Activated gamma-delta T cell treated with Interleukin-2 at 50 U/mL for 16 hours (primary cell): ENCODE measurements at regions not wholly inside any gene's neighbourhood (a gene's known extent, or its start where the extent isn't known, plus 50 kb on each side); places are given as distances from the start of the nearest gene placed in this dataset.

Experiments
- DNase-seq: peaks from one replicate; pipeline ENCODE4 v3.0.0-alpha.2; 2020

DNA sequence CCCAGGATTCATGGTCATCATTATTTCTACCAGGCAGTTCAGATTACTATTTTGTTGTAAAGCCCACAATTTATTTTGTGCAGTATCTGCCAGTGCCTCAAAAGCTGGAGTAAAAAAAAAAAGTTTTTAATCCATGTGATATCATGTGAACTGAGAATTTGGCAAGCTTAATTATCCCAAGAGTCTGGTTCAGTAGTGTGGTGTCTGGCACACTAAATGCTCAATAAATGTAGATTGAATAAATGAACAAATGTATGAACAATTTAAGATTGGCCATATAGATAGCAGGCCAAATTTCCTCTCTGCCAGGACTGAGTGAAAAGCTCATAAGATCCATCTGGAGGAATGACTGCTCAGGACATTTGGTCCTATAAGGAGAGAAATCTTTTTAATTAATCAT lies 533.0 kb downstream of the TLE1 start:
- DNase-seq, result no peak

DNA sequence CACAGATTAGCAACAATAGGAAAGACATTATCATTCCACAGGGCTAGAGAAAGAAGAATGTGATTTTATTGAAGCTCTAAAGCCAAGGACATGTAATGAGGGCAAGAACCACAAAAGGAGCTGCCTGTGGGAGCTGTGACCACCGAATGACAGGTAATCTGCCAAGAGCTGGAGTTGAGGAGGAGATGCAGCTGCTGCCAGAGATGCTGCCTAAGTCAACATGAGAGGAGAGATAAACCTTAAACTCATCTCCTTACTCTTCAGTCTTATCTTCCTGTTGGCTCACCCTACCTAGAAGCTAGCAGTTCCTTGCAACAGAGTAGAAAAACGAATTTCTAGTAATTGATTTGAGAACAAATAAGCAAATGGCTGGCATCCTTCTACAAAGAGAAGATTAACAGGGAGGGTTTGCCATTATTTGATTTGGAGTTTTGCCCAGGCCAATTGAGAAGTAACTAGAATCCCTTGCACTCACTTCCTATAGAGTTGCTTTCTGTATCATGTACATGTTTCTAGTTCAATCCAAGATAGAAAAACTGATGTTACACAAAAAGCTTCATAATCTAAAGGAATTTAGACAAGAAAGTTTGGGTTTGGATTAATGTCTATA lies 539.2 kb downstream of the TLE1 start:
- DNase-seq, result no peak

DNA sequence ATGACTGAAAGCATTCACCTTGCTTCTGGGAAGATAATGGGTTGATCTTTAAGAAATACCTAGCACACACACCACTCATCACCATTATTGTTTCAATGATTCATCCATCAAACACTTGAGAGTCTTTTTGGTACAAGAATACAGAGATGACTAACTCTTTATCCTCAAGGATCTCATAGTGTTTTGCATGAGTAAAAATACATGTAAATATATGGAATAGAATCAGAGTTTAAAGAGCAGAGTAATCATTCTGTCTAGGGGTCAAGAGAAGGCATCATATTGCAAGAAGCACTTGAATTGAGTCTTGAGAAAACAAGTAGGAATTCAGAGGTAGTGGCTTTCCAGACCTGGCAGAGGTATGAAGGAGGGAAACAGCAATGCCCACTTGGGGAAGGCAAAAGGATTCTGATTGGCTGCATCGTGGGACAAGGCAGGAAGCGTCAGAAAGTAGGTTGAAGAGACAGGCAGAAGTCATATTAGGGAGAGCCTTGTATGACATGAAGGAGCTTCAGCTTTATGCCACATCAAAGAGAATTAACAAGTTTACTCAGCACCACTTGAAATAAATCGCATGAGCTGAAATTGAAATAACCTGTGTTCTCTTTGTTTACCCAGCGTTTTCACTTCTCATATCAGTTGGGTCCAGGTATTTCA lies 542.5 kb downstream of the TLE1 start:
- no peak for DNase-seq

DNA sequence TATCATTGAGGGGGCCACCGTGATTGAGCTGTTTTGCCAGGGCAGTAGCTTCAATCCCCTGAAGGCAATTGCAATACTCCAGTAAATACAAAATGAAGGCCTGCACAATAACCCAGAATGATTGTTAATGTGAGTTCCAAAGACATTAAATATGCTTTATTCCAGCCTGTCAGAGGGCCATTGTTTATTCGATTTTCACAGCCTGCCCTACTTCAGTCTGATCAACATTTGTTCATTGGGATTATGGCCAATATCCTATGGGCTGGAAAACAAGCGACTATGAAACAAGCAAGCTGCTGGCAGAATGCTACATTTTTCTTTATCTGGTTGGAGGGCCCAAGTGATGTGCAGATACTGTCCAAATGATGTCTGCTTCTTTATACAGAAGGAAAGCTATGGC lies 543.1 kb downstream of the TLE1 start:
- no peak for DNase-seq

DNA sequence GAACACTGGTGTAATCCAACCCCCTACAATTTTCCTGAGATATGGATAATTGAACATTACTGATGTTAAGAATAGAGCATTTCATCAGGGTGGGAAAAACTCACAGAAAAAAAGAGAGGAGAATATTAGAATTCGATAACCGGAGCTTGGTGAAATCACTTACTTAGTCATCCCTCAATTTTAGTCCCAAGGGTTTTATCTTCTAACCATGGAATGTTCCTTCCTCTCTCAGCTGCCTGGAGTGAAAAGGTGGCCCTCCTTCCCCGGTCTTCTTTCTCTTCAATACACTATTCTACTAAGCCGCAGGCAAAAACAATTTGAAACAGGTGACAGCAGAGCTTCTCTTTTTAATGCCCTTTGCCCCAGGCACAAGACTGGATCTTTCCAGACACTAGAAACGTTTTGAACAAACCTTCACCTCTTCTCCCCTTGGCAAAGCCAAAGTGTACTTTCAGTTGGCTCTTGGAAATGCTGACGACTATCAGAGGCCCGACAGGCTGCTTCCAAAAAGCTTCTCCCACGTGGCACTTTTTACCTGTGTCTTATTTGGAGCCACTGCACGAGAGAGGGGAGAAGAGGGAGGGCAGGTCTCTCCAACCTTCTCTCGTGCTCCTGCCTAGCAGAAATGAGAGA lies 543.9 kb downstream of the TLE1 start:
- DNase-seq, result no peak

DNA sequence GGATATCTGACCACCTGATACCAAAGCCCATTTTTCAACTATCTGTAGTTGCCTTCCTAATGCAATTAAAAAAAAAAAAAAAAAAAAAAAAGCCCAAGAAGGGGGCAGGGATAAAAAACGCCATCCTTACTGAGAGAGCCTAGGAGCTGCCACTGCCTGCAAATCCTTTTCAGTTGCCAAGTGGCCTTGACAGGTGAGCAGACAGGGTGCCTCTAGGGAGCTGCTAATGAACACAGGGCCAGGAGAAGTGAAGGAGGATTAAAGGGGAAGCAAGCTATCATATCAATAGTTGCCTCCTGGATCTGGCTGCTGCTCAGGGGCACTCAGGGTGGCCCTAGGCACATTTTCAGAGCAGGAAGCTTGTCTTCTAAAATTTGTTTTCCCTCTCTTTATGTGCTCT lies 547.4 kb downstream of the TLE1 start:
- DNase-seq, result no peak

DNA sequence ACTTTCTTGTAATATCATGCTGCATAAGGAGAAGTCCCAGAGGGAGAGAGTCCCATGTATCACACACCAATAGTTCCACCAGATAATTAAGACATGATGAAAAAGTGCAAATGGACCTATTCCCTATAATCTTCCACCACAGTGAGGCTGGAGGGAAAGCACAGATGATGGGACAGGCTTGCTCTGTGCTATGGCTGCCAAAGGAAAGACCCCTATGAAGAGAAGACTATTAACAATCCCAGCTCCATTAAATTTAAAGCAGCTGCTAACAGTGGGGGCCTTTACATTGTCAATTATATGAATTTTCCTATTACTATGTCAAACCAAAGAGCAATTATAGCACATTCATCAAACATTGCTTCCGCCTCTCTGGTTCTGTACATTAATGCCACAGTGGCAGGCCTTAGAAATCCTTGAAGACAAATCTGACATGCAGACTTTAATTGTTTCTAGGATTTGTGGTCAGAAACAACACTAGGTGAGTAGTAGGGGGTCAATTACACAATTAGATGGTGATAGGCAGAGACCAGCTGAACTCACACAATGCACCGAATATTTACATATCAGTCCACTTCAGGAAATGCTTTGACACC lies 551.3 kb downstream of the TLE1 start:
- DNase-seq, result no peak

DNA sequence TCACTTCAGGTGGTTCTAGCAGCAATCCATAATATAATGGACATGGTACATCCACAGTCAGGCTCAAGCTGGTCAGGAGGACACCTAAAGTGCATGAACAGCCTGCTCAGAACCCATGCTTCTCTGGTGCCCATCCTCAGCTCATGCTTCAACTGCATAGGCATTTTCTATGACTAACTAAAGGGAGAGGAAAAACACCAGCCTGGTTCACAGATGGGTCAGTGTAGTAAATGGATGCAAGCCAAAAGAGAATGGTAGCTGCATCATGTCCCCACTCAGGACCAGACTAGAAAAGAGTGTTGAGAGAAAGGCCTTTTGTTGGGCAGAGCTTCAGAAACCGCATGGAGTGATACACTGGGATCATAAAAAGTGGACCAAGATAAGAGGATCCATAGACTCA lies 556.6 kb downstream of the TLE1 start:
- DNase-seq, result no peak

DNA sequence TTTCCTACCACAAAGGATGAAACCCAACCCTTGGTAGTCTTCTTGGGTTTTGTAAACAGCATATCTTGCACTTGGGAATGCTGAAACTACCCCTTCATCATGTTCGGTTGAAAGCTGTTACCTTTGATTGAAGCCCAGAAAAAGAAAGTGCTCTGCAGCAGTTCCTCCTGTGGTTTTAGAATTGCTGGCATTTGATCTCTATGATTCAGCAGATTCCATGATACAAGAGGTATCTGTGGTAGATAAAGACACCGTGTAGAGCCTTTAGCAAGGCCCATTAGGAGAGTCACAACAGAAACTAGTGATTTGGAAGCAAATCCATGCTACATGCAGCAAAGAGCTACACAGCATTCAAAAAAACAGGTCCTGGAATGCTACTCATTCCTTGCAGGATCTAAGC lies 557.0 kb downstream of the TLE1 start:
- no peak for DNase-seq

DNA sequence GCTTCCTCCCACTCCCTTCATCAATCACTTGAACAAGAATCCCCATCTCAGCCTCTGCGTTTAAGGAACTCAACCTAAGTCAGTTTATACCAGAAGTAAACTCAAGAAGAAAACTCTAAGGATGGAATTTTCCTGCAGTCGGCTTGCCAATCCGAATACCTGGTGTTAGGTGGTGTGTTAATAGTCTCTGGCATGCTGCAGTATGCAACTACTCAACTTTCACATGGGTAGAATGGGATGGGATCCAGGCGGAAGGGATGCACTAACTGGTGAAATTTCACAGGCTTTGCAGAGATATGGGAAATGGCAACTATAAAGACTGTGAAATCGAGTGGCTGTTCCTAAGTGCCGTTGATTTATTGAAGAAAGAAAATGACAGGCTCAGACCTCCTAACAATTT lies 560.6 kb downstream of the TLE1 start:
- DNase-seq, result no peak

DNA sequence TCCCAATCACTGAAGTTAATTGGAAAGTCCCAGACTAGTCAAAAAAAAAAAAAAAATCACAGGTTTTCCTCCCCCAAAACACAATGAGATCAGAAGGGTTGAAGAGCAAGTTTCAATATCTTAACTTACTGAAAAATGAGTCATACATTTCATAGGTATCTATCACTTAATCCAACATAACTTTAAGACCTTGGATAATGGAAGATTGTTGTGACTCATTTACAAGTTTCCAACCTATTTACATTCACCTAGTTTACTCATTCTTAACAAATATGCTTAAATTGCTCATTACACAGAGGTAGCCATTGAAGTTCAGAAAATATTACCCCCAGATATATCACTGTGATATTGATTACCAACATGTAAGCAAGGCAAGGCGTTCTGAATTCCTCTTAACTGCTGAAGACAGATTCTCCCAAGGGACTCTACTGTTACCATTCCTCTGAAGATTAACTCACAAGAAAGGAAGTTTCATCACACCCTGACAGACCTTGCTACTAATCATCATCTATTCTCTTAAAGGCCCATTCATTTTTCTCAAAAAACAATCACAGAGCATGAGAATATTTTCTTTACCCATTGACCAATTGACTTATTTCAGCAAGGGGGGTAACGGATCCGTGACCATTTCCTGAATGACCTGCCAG lies 563.8 kb downstream of the TLE1 start:
- no peak for DNase-seq

DNA sequence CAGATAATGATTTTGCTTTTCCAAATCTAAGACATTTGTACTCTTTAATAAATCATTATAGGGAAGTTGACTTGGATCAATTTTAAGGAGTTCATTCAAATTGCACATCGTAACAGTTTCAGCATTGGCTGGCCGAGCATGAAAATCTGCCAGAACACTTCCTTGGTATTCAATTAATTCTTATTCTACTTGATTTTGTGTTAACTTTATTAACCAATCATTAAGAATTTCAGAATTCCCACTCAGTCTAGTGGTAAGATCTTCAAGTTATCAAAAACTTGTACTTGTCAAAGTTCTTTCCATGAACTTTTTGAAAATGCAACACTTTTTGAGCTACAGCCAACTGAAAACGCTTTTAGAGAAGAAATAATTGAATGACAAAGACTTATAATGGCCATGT lies 565.8 kb downstream of the TLE1 start:
- DNase-seq, result no peak

DNA sequence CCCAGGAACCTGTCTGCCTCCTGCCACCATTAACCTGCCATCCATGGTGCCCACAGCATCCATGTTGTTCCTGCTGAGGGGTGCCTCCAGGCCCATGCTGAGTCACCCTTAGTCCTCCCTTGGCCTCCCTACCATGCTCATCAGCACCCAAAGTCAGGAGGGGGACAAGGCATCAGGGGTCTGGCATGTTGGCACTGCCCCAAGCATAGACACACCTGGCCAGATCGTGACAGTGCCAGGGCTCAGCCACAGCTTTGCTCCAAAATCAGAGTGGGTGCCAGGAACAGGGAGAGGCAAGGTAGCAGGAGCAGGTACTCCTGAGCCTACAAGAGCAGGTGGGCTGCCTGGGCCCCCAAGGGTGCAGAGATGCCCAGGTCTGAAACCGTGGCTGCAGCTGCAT lies 566.6 kb downstream of the TLE1 start:
- no peak for DNase-seq

DNA sequence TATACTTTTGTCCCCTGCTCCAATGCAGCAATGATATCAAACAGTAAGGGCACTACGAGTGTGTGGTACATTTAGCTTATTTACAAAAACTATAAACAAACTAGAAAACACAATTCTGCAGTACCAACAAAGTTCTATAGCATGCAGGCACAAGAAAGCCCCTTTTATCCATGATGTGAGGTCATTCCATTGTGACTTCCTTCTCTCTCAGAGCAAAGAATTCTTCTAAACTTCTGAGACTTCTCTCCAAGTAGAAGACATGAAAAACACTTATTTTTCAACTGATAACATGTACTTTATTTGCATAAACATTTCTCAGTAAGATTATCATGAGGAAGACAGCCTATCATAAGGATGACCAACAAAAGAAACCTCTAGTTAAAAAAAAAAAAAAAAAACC lies 569.8 kb downstream of the TLE1 start:
- DNase-seq, result no peak

DNA sequence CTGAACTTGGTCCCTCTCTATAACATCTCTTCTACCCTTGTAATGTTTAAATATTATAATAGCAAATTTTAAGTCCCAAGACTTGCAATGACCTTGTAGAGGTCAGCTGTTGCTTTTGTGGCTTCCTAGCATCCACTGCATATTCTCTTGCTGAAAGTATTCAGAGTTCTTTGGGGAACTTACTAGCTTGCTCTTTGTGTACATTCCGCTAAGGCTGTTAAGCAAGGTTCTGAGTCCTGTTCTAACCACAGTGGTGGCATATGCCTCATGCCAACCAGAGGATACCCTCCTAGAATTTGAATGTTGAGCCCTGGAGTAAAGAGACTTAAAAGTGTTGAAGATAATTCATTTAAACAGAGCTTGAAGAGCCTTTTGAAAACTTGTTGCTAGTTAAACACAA lies 570.9 kb downstream of the TLE1 start:
- no peak for DNase-seq

DNA sequence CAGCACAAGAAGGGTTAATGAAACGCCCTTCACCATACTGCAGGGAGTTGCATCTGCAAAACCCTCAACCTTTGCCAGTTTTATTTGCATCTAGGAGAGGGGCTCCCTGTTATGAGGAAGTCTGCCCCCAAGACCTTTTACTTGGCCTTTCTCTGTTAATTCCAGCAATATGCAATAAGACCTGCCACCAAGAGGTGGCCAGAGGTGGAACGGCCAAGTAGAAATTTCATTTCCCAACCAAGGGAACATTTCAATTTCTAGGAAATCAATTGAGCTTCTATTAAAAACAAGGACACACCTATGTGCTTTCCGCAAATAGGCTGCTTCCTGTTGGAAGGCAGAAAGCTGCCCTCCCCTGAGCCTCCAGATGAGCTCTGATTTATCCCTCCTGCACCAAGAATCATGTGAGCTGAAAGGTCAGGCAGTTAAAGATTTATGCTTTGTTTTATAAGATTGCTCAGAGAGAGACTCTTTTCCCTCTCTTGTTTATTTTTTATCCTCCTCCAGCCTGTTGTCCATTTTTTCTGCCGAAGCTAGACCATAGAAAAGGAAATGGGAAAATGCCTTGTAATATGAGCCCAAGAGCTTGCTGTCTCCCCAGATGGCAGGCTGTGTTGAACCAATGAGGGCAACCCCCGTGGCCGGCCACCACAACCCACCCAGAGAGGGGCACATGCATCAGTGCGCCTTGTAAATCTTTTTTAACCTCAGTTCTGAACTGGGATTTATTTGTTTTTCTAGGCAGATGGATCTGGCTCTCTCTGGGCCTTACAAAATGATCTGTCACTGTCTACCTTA lies 572.8 kb downstream of the TLE1 start:
- no peak for DNase-seq

DNA sequence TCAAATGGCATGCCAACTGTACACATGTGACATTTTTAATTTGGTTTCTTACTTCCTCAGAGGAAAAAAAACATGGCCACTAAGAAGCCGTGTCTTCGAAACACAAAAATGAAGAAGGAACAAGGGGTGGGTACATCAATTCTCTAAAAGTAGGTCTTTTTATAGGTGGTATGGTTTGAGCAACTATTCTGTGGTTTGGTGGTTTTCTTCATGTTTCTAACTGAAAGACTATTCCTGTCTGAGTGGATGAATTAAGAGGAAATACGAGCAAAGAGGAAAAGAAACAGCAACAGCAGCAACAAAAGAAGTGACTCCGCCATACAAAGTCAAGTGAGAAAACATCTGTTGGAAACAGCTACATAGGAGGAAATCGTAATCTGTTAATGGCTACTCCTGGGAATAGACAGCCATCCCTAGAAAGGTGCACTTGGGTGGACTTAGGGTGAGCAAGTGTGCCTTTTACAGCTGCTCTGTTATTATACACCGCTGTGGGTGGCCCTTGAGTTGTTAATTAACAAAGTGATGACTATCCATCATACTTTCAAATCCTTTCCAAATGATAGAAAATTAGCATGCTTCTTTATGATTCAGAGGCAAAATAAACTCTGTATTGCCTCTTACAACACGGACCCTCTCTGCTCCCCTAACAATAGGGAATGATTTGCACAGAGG lies 575.8 kb downstream of the TLE1 start:
- DNase-seq, result no peak

DNA sequence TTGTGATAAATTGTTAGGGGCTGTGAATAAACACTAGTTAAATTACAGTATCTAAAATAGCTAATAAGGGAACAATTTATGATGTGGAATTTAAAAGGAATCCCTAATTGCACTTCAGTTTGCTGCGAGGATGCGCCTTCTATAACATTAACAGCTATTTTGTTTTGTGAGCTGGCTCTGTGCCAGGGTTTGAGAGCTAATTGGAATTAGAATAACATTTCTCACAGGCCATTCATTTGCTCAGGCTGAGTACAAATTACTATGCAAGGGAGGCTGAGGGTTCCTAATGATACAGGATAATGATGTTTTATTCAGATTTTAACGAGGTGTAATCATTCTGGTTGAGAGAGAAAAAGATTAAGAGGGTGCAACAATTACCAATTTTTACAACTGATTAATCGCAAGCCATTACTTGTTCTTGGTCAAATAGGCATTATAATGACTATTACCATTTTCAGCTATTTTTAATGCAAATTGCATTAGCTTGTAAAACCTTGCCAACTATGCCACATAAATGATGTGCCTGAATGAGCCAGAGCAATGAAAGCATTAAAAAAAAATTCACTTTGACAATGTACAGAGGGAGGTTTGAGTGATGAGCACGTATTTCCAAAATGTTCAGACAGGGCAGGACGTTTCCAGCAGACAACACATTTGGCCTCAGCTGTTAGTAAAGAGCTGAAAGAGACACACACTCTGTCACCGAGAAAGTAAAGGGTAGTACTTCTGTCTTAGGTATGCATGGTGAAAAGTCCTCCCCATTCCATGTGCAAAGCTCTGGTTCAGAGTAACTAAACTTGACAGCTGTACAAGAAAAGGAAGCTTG lies 576.5 kb downstream of the TLE1 start:
- DNase-seq, result no peak

DNA sequence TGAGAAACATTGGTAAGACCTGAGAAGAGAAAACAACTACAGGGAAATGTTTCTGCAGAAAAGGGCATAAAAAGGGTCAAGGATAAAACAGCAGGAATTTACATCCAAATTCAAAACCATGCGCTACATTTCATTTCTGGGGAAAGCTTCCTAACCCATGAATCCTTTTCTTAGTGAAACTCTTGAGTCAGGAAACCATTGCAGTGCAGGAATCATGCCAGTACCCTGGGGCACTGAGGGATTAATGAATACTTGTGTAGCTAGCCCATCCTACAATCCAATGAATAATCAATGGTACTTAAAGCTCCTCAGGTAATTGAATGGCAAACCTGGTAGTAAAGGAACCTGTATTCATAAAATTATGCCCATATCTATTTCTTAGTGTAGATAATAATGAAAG lies 580.5 kb downstream of the TLE1 start:
- DNase-seq, result no peak

DNA sequence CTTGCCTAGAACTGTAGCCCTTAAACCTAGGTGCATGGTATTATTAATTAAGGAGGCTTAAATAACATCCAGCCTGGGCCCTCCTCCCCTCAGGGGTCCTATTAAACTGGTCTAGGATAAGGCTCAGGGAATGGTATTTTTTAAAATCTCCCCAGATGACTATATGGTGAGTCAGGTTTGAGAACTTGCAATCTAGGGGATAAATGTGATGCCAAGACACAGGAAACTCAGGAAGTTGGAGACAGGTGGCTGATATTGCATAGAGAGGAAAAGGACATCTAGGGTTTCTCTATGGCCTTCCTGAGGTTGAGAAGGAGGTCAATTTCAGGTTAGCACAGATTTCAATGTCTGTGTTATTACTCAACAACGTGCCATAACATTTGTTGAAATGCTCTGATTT lies 581.0 kb downstream of the TLE1 start:
- no peak for DNase-seq
